Dedifferentiated amniotic fluid mesenchymal stem cell (primary cell): ENCODE measurements at regions not wholly inside any gene's neighbourhood (a gene's known extent, or its start where the extent isn't known, plus 50 kb on each side); places are given as distances from the start of the nearest gene placed in this dataset.
"Not testable (repeated sequence)": the region's sequence is repeated elsewhere in the genome, so short reads cannot be mapped to it uniquely, and the experiment has no call there.

ENCODE experiments used
- DNase-seq: peaks from one replicate; pipeline ENCODE4 v3.0.0-alpha.2; 2016; ENCODE audit errors: extremely low spot score

DNA sequence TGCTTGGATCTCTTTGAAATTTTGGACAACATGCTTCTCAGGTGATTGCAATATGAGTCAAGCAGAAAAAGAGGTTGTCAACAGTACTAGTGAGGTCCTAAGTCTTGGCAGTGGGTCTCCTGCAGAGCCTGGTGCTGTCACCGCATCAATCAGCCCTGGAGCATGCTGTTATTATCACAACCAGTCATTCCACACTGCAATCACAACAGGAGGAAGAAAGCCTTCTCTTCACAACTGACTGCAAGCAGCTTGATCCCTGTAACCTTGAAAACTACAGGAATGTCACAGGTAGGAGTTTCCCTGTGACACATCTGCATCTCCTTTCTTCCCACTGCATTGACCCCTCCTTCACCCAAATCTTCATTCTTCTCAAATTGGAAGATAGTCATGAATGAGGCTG is 451.1 kb upstream of the ATP11B start:
- no peak for DNase-seq

DNA sequence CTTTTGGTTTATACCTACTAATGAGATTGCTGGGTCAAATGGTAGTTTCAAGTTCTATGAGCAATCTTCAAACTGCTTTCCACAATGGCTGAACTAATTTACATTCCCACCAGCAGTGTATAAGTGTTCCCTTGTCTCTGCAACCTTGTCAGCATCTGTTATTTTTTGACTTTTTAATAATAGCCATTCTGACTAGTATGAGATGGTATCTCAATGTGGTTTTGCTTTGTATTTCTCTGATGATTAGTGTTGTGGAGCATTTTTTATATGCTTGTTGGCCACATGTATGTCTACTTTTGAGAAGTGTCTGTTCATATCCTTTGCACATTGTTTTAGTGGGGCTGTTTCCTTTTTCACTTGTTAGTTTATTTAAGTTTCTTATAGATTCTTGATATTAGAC is 449.3 kb upstream of the ATP11B start:
- DNase-seq: not testable (repeated sequence)

GRCh38 chr3:182349051-182349450 is 444.3 kb upstream of the ATP11B start:
- no peak for DNase-seq

DNA sequence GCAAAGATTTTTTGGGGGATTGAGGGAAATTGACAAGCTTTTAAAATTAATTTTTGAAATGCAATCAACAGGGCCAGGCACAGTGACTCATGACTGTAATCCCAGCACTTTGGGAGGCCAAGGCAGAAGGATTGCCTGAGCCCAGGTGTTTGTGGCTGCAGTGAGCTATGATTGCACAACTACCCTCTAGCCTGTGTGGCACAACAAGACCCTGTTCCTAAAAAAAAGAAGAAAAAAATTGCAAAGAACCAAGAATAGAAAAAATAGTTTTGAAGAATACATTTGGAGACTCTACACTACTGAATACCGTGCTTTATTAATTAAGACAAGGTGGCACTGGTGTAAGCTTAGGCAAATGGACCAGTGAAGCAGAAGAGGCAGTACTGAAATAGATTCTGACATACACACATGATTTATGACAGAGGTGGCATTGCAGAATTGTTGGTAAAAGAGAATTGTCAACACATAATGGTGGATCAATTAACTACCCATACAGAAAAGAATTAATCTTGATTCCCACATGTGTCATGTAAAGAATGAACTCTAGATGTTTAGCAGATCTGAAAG is 443.3 kb upstream of the ATP11B start:
- DNase-seq: no peak

GRCh38 chr3:182357928-182358327 is 435.4 kb upstream of the ATP11B start:
- DNase-seq: no peak

DNA sequence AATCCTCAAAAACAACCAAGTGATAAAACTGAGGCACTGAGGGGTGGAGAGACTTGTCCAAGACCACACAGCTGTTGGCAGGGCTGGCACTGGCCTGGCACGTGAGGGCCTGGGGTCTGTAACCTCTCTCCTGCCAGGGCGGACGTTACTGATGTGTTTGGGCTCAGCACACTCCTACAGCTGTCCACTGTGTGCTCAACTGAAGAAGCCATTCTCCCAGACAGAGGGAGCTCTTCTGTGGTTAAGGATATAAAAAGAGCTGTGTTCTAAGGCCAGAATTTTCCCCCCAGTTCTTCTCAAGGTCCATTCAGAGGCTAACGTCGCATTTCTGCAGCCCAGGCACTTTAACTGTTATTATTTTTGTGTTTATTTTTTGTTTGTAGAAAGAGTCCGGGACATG is 429.0 kb upstream of the ATP11B start:
- no peak for DNase-seq

- DNase-seq: no peak
Measured at GRCh38 chr3:182364723-182365650, 428.3 kb upstream of the ATP11B start.

GRCh38 chr3:182366746-182367145 is 426.6 kb upstream of the ATP11B start:
- DNase-seq: no peak

DNA sequence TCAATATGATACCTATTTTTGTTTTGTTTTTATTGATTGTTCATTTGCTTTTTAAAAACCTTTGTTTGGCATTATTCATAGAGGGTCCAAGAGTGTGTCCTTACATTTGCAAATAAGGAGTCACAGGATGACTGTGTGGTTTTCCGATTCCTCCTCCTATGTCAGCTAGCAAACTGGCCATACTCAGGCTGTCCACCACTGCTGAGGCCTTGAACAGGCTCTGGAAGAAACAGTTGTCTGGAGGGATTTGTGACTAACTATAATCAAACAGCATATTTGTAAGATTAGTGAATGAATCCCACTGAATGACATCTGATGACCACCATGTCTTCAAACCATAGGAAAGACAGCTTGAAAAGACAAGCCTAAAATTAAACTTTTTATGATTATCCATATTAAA is 423.4 kb upstream of the ATP11B start:
- no peak for DNase-seq

- DNase-seq: no peak
Measured at GRCh38 chr3:182370949-182371348, 422.4 kb upstream of the ATP11B start.

DNA sequence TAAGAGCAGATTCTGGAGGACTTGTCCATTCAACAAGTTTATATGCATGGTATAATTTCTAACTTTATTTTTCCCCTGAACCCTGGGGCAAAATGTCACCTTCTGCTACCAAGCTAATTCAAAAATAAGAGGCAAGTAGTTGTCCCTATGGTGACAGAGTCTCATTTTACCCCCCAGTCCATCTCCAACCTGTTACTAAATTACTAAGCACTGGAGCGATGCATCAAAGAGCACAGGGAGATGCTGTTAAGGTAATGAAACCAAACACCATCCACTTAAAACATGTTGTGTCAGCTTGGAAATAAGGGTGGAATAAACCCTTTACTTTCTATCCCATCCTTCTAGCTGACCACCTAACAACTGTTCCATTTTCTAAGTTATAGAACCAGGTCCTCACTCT is 417.4 kb upstream of the ATP11B start:
- no peak for DNase-seq

DNA sequence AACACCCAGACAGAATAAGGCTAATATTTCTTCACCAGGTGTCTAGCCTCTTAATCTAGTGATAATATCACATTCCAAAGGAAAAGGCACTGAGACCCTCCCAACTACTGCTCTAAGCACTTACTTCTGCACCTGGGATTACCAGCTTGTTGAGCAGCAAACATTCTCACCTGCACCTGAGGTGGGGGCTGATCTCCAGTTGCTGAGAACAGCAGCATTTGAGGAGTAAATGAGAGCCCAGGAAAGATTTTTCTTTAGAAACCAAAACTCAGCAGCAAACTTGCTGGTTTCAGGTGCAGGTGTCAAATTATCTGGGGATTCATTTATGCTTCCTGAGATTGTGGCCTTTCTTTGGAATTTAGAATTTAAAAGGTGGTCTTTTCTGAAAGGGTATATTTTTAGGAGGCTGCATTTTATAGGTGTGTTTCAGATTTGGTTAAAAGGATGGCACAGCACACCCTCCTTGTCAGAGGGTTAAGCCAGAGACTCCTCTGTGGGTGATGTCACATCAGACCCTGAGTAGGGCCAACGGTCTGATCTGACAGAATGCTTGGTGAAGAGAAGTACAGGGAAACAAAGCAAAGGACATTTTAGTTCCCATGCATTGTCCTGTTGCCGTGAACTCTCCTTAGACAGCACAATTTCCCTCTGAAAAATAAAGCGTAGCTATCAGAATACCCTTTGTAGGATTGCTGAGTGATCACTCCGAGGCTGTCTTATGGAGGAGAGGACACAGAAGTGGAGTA is 411.0 kb upstream of the ATP11B start:
- no peak for DNase-seq

- no peak for DNase-seq
Measured at GRCh38 chr3:182384221-182384620, 409.1 kb upstream of the ATP11B start.

DNA sequence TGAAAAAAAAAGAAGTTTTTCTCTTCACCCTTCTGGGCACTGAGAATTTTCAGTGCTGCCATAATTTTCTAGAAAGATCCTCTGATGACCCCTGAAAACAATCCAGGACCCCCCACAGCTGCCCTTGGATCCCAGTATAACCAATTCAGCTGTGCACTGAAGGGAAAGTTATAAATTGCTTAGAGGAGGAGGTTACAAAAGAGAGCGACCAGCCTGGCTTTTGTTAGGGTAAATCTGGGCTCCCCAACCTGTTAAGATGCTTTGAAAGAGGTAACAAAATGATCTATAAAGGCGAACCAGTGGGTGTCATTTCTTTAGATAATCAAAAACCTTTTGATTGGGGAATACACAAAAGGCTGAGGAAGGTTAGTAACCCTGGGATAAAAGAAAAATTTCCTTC is 407.9 kb upstream of the ATP11B start:
- DNase-seq: no peak

- no peak for DNase-seq
Measured at GRCh38 chr3:182388506-182388905, 404.8 kb upstream of the ATP11B start.

DNA sequence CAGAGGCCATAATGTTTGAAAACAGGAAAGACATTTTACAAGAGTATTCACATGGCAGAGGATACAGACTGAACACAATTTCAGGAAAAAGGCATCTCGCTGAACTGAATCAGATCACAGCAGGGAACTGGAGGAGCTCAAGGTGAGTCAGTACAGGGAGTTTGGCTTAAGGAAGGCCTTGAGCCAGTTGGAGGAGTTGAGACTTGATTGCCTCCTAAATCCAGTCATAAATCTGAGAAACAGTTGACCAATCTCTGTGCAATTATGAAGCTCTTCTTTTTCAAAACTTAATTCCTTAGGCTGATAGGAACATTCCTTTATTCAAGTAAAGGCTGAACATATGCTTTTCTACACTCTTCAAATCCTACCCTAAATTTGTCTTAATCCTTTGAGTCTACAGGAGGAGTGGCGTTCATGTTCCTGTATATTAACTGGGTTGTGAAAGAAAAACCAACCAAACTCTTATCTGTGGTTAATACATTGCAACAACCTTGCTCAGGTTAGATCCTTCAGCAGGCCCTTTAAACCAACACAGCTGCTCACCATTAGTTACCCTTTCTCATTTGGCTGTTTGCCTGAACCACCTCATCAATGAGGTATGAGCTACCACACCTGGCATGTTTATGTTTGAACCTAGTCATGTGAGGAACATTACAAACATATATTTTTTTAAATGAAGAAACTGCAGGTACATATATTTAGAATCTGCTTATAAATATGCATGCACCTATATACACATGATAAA is 404.1 kb upstream of the ATP11B start:
- DNase-seq: no peak

- no peak for DNase-seq
Measured at GRCh38 chr3:182390421-182390820, 402.9 kb upstream of the ATP11B start.

GRCh38 chr3:182392182-182392937 is 400.9 kb upstream of the ATP11B start:
- DNase-seq: no peak

- no peak for DNase-seq
Measured at GRCh38 chr3:182393151-182393550, 400.2 kb upstream of the ATP11B start.

- no peak for DNase-seq
Measured at GRCh38 chr3:182393830-182394367, 399.4 kb upstream of the ATP11B start.

DNA sequence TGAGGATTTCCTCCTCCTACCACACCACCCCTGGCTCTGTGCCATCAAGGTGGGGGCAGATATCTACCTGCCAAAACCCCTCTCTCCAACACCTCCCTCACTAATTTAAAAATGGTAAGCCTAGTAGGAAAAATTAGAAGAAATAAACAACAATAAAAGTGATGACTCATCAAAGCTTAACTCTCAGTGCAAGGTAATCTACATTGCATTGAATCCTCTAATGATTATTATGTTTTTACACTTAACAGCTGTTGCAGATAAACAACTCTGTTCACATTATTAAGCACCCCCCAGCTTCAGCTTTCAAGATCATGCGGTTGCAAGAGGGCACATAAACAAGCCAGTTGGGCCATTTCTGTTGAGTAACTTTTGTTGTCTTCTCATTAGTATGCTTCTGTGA is 396.1 kb upstream of the ATP11B start:
- DNase-seq: no peak
